HCT116 (cell line): ENCODE measurements at regions not wholly inside any gene's neighbourhood (a gene's known extent, or its start where the extent isn't known, plus 50 kb on each side); places are given as distances from the start of the nearest gene placed in this dataset.

Experiments used
- ATAC-seq: fragments of 200-7000 bp; cut with Tn5 transposase; 2 replicates; pipeline ENCODE4 v1.9.1; 2020; ENCODE audit warnings: mild to moderate bottlenecking, moderate library complexity
- BruUV-seq: library from RNA; stranded (reverse); fragments of 400-500 nt; replicated peaks from 2 replicates; lab custom pipeline; 2021; lab: Mats Ljungman, UMichigan
- CTCF ChIA-PET: fragments of 300-600 bp; sonication (Branson Sonifier 250); formaldehyde crosslinking; loops from one replicate; lab custom pipeline; 2021; ENCODE audit warnings: antibody characterized with exemption; lab: Charles Lee
- POLR2A ChIA-PET: fragments of 300-600, 350-600 bp; sonication (Branson Sonifier 250); formaldehyde crosslinking; loops from one replicate; lab custom pipeline; 2021; ENCODE audit warnings: antibody characterized with exemption; lab: Charles Lee
- RAD21 ChIA-PET, 2 experiments: fragments of 300-600 bp; sonication (Branson Sonifier 250); formaldehyde crosslinking; loops; one replicate each; lab custom pipeline; 2023; ENCODE audit warnings: low total read pairs in 2 of 2; ENCODE audit not compliant: uncharacterized antibody in 2 of 2, unreplicated experiment in 2 of 2, low non-redundant PET in 1 of 2; lab: Charles Lee
- DNase-seq: peaks from one replicate; pipeline ENCODE4 v3.0.0-alpha.2; 2010; ENCODE audit warnings: low read depth, low spot score
- H2AFZ ChIP-seq: fragments of 200-600 bp; shearing (Covaris generic), sonication (generic); 2 replicates; pipeline ENCODE4 v1.6.1; 2017; ENCODE audit warnings: low read depth, mixed run types, mixed read lengths, antibody characterized with exemption, low read length; ENCODE audit not compliant: poor library complexity, severe bottlenecking
- H3K27ac ChIP-seq: 2 replicates; pipeline ENCODE4 v1.5.1; 2012; ENCODE audit warnings: low read depth, low read length
- H3K27me3 ChIP-seq: fragments of 200-600 bp; sonication (generic); 2 replicates; pipeline ENCODE4 v1.6.1; 2016; ENCODE audit warnings: mixed run types, low read length, mixed read lengths; ENCODE audit not compliant: insufficient read depth
- H3K36me3 ChIP-seq, 2 experiments: fragments of 200-500 bp in 1 of 2; fragments of 200-600 bp in 1 of 2; sonication (Bioruptor generic) in 1 of 2; sonication (generic) in 1 of 2; 2 replicates each; pipeline versions ENCODE4 v1.5.1 to v1.6.1; 2014 to 2016; ENCODE audit warnings: low read length in 2 of 2, inconsistent platforms in 1 of 2, mixed read lengths in 1 of 2, mixed run types in 1 of 2; ENCODE audit not compliant: insufficient read depth in 2 of 2, control insufficient read depth in 1 of 2
- H3K4me1 ChIP-seq, 2 experiments: fragments of 200-600 bp in 1 of 2; sonication (generic) in 1 of 2; 2 replicates each; pipeline versions ENCODE4 v1.5.1 to v1.6.1; 2012 to 2017; ENCODE audit warnings: low read length in 2 of 2, inconsistent platforms in 1 of 2, mild to moderate bottlenecking in 1 of 2, mixed read lengths in 1 of 2, mixed run types in 1 of 2, moderate library complexity in 1 of 2; ENCODE audit not compliant: insufficient read depth in 2 of 2, control insufficient read depth in 1 of 2
- H3K4me2 ChIP-seq: fragments of 200-600 bp; sonication (generic); 2 replicates; pipeline ENCODE4 v1.6.1; 2017; ENCODE audit warnings: mixed run types, low read length, mixed read lengths
- H3K4me3 ChIP-seq, 2 experiments: fragments of 200-600 bp in 1 of 2; sonication (generic) in 1 of 2; replicated peaks in 1 of 2; 2 replicates each; pipeline ENCODE4 v1.5.1; 2011 to 2016; ENCODE audit warnings: low read length in 2 of 2, control low read depth in 1 of 2, low read depth in 1 of 2, mild to moderate bottlenecking in 1 of 2, mixed read lengths in 1 of 2, mixed run types in 1 of 2
- H3K79me2 ChIP-seq: fragments of 200-600 bp; sonication (generic); 2 replicates; pipeline ENCODE4 v1.6.1; 2017; ENCODE audit warnings: mild to moderate bottlenecking, mixed run types, low read length, moderate library complexity, mixed read lengths; ENCODE audit not compliant: insufficient read depth
- H3K9ac ChIP-seq: fragments of 200-600 bp; sonication (generic); 2 replicates; pipeline ENCODE4 v1.6.1; 2016; ENCODE audit warnings: low read length, mixed read lengths
- H3K9me2 ChIP-seq: fragments of 200-600 bp; sonication (generic), shearing (Covaris generic); 2 replicates; pipeline ENCODE4 v1.6.1; 2017; ENCODE audit warnings: mixed run types, mild to moderate bottlenecking, moderate library complexity; ENCODE audit not compliant: insufficient read depth
- H3K9me3 ChIP-seq, 2 experiments: fragments of 200-500 bp in 1 of 2; fragments of 200-600 bp in 1 of 2; sonication (Bioruptor generic) in 1 of 2; sonication (generic) in 1 of 2; 2 replicates each; pipeline ENCODE4 v1.6.1; 2014 to 2017; ENCODE audit warnings: low read length in 2 of 2, mixed read lengths in 2 of 2, inconsistent platforms in 1 of 2, low read depth in 1 of 2, mild to moderate bottlenecking in 1 of 2, mixed run types in 1 of 2, moderate library complexity in 1 of 2; ENCODE audit not compliant: control insufficient read depth in 1 of 2, insufficient read depth in 1 of 2
- H4K20me1 ChIP-seq: fragments of 200-600 bp; sonication (generic), shearing (Covaris generic); 2 replicates; pipeline ENCODE4 v1.6.1; 2017; ENCODE audit warnings: mixed run types, mild to moderate bottlenecking, moderate library complexity; ENCODE audit not compliant: insufficient read depth
- CEBPB ChIP-seq: IDR thresholded peaks from 2 replicates; pipeline ENCODE4 v1.6.1; 2012; ENCODE audit warnings: low read depth
- ELF1 ChIP-seq: IDR thresholded peaks from 2 replicates; pipeline ENCODE4 v1.6.1; 2012; ENCODE audit warnings: low read depth, borderline replicate concordance
- EZH2 ChIP-seq: fragments of 200-600 bp; sonication (generic); IDR thresholded peaks from 2 replicates; pipeline ENCODE4 v1.6.1; 2017; ENCODE audit warnings: antibody characterized with exemption, mixed run types
- EZH2phosphoT487 ChIP-seq: fragments of 200-600 bp; IDR thresholded peaks from 2 replicates; pipeline ENCODE4 v1.6.1; 2018; ENCODE audit warnings: antibody characterized with exemption, borderline replicate concordance
- FOSL1 ChIP-seq: IDR thresholded peaks from 2 replicates; pipeline ENCODE4 v1.6.1; 2012; ENCODE audit warnings: low read depth
- JUND ChIP-seq: IDR thresholded peaks from 2 replicates; pipeline ENCODE4 v1.6.1; 2012
- MAX ChIP-seq: IDR thresholded peaks from 2 replicates; pipeline ENCODE4 v1.6.1; 2012
- POLR2A ChIP-seq: IDR thresholded peaks from 2 replicates; pipeline ENCODE4 v1.7.0; 2011; ENCODE audit warnings: borderline replicate concordance; ENCODE audit not compliant: insufficient read depth, insufficient read length; ENCODE audit errors: extremely low read depth
- POLR2AphosphoS5 ChIP-seq: IDR thresholded peaks from 2 replicates; pipeline ENCODE4 v1.6.1; 2011; ENCODE audit warnings: mild to moderate bottlenecking, low read depth, low read length, moderate library complexity
- RAD21 ChIP-seq: IDR thresholded peaks from 2 replicates; pipeline ENCODE4 v1.6.1; 2012; ENCODE audit warnings: low read depth, mild to moderate bottlenecking
- REST ChIP-seq: IDR thresholded peaks from 2 replicates; pipeline ENCODE4 v1.6.1; 2012; ENCODE audit warnings: low read depth
- ZBTB33 ChIP-seq: IDR thresholded peaks from 2 replicates; pipeline ENCODE4 v1.6.1; 2011; ENCODE audit warnings: mild to moderate bottlenecking, low read length, moderate library complexity; ENCODE audit not compliant: insufficient replicate concordance; ENCODE audit errors: extremely low read depth
- intact Hi-C: fragments of 100-400 bp; cut with micrococcal nuclease; formaldehyde crosslinking; loops from 2 replicates; pipeline ENCODE4 v1.10.0; 2022

GRCh38 chr2:187224989-187225388 lies 223.1 kb downstream of the CALCRL start:
- Histone ChIP-seq H3K79me2 (no peaks in the 10 kb centered on the region), H4K20me1 (no peaks in the 10 kb centered on the region), H3K9ac (no peak overlapping the region), H3K27me3 (no peaks in the 10 kb centered on the region), H3K4me2 (no peak overlapping the region), H2AFZ (no peak overlapping the region), H3K4me3 (no peak overlapping the region), H3K36me3 (no peaks in the 10 kb centered on the region), H3K27ac (no peak overlapping the region), H3K9me2 (no peaks in the 10 kb centered on the region), H3K9me3 (no peaks in the 10 kb centered on the region), H3K4me1 (no peaks in the 10 kb centered on the region)
- no peak for TF ChIP-seq ELF1
- TF ChIP-seq POLR2A = no peak
- no peak for TF ChIP-seq MAX
- no peak for TF ChIP-seq REST
- intact Hi-C loops = no loop called here
- ChIA-PET CTCF (no interaction called here), POLR2A (no interaction called here), RAD21 (no interaction called here)
- BruUV-seq = no TSS peak
- DNase-seq (no peak), ATAC-seq (no peak)

GRCh38 chr2:187220071-187220470 lies 228.0 kb downstream of the CALCRL start:
- intact Hi-C loops = no loop called here
- DNase-seq (no peak), ATAC-seq (no peak)
- no peaks in the 10 kb centered on the region for H3K36me3 ChIP-seq
- no TSS peak for BruUV-seq
- H3K4me1 ChIP-seq = no peaks in the 10 kb centered on the region
- ChIA-PET RAD21 (no interaction called here), POLR2A (no interaction called here), CTCF (no interaction called here)
- H3K9me3 ChIP-seq = no peaks in the 10 kb centered on the region
- H3K9ac ChIP-seq = no peak overlapping the region
- H3K27ac ChIP-seq = no peak overlapping the region
- no peaks in the 10 kb centered on the region for H3K27me3 ChIP-seq
- no peak overlapping the region for H2AFZ ChIP-seq
- no peak overlapping the region for H3K4me3 ChIP-seq
- no peaks in the 10 kb centered on the region for H4K20me1 ChIP-seq
- H3K9me2 ChIP-seq = no peaks in the 10 kb centered on the region
- H3K4me2 ChIP-seq = no peak overlapping the region
- H3K79me2 ChIP-seq = no peaks in the 10 kb centered on the region
- TF ChIP-seq CEBPB (no peak), POLR2AphosphoS5 (no peak), ELF1 (no peak), JUND (no peak), MAX (no peak), FOSL1 (no peak), ZBTB33 (no peak), EZH2phosphoT487 (no peak), POLR2A (no peak), RAD21 (no peak), EZH2 (no peak)
